Stimulated activated CD4-positive, alpha-beta T cell treated with anti-CD3 and anti-CD28 coated beads, Interleukin-15, amount 100 ng/mL, for 24 hours (primary cell): ENCODE measurements at regions not wholly inside any gene's neighbourhood (a gene's known extent, or its start where the extent isn't known, plus 50 kb on each side); places are given as distances from the start of the nearest gene placed in this dataset.
A peak's percentile ranks its signal among the peaks of the same experiment; 100 is the strongest.
"Not testable (repeated sequence)": the region's sequence is repeated elsewhere in the genome, so short reads cannot be mapped to it uniquely, and the experiment has no call there.

Source experiments
- DNase-seq: peaks from one replicate; pipeline ENCODE4 v3.0.0-alpha.2; 2020

DNA sequence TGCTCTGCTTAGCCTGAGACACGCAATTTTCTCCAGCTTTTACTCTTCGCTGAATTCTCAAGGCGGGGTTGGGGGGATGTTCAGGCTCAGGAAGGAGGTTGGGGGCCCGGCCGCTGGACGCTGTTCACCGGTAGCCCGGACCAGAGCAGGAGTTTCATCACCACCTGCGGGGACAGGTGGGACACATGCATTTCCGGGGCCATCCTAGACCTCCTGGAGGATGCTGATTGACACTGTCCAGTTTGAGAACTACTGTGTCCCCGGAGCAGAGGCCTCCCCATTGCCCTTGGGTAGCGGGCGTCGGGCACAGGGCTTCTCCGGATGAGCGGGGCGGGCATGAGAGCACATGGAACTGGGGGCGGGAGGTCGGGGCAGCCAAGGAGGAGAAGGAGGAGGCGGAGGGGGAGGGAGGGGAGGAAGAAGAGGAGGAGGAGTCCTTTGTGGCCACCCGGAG lies 144.0 kb upstream of the GRK3 start:
- no peak for DNase-seq

DNA sequence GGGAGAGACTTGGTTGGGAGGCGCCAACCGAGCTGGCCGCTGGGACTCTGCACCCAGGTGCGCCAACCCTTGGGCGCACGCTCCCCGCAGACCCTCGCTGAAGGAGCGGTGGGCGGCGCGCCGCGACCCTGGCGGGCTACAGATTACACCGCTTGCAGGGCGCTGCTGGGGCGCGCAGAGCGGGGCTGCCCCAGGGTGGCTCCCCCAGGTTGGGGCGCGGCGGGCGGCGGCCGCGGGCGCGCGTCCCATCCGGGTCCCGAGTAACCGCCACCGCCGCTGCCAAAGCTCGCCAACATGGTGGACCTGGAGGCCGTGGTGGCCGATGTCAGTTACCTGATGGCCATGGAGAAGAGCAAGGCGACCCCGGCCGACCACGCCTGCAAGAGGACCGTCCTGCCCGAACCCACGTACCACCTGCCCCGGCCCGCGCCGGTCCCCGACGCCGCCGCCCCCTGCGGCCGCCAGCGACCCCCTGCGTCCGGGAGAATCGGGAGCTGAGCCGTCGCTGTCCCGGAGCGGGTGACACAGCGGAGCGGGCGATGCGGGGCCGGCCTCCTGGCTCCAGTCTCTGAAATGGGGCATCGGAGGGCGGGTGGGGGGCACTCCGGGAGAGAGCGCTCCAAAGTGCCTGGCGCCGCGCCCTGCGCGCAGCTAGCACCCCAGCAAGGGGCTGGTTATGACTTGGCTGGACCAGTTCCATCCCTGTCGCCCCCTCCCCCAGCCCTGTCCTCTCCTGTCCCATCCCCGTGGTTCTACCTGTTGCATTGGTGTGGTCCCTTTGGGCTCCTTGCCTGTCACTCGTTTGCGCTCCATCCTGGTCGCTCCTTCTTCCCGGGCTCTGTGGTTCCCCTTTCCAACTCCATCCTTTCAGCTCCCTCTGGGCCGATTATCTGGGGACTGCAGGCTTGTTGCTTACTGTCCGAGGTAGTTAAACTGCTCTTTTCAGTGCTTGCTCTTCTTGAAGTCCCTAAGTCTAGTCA lies 143.3 kb upstream of the GRK3 start:
- DNase-seq, result no peak

DNA sequence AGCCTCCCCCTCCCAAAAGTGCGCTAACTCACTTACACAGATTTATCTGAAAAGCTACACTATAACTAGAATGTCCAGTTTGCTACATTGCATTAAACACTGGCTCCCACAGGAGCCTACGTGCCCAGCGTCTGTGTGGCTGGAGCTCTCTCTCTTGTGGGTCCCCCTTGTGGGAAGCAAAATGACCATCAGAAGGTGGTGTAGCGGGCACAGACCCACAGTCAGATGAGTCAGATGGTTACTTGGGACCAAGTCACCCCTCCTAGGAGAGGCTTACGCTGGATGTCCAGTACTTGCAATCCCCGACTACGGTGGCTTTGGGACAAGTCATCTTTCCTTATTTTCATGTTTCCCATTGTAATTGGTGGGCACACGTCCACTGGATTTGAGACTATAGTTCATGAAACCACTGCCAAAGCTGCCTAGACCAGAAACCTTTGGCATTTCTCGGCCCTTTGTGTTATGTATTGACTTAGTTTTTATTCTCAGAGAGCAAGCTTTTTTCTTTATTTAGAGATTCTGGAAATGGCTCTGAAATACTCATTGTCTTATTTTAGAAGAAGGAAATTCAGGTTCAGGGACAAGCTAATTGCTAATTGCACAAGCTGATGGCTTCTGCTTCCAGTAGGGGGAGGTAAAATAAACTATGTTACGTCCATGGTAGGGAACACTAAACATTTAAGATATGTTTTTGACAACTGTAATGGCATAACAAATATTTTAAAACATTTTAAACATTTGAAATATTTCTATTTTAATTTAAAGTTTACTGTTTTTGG lies 137.8 kb upstream of the GRK3 start:
- not testable (repeated sequence) for DNase-seq

DNA sequence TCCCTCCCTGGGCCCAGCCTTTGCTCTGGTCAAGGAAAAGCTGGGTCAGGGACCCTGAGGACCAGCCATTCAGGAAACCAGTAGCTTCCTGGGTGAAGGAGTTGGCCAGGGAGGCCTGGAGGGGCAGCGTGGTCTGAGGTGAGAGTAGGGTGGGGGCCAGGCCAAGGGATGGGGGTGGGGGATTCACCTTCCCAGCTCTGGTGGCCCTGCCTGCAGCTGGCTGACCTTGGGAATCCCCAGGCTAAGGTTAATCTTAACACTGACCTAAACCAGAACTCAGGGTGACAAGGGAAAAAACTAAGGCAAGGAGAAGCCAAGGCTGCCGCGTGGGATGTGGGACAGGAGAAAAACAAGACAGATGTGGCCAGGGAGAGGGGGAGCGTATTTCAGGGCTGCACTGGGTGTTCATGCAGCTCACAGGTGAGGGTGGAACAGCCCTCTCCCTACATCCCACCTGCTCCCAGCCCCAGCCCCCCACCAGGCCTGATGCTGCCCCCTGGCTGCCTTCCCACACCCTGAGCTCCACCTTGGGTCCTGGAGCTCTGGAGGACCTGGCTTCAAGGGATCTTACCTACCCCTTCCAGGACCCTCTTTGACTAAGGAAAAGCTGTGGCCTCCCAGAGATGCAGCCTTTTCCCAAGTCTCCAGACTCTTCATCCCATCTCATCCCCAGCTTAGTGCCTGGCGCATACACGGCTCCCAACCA lies 132.7 kb upstream of the GRK3 start:
- DNase-seq, result not testable (repeated sequence)

DNA sequence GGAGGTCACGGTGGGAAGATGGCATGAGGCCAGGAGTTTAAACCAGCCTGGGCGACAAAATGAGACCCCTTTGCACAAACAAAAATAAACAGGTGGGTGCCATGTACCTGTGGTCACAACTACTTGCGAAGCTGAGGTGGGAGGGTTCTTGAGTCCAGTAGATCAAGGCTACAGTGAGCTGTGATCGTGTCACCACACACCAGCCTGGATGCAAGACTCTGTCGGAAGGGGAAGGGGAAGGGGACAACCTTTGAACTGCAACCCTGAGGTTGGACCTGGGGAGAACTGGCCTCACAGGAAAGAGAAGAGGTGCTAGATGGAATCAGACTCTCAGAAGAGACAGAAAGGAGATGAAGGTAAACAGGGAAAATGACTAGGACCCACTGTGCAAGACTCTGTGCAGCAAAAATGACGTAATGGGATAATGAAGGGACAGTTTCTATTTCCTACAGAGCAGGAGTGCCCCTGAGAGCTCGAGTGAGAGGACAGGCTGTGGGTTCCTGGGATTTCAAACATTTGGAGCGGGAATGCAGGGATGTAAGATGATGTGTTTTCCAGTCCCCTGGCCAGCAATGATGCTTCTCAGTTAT lies 131.0 kb upstream of the GRK3 start:
- not testable (repeated sequence) for DNase-seq

DNA sequence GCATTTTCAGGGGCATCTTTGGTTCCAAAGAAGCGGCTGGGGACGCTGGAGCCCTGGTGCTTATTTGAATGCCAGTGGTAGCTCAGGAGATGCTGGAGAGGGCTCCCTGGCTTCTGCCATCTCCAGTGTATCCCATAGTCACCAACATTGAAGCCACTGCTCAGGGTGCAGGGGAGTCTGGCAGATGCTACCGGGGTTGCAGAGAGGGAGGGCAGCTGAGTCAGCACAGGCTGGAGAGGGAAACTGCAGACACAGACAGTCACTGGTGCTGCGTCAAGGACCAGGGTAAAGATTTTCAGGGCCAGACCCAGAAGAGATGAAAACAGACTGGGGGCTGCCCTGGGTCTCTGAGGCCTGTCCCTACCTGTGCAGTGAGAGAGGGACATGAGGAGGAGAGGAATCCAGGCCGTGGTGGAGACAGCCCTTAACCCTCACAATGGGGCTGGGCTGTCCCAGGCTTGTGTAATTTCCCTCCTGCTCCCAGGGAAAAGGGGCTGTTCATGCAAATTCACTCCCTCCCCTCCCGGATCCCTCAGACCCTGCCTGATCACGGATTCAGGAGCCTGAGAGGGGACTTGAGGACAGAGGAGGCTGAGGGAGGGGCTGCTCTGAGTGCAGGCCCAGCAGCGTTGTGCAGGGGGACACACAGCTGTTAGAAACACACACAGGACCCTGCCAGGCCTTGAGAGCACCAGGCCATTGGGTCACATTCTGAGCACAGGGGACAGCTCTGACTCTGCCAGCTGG lies 126.9 kb upstream of the GRK3 start:
- DNase-seq, result no peak

DNA sequence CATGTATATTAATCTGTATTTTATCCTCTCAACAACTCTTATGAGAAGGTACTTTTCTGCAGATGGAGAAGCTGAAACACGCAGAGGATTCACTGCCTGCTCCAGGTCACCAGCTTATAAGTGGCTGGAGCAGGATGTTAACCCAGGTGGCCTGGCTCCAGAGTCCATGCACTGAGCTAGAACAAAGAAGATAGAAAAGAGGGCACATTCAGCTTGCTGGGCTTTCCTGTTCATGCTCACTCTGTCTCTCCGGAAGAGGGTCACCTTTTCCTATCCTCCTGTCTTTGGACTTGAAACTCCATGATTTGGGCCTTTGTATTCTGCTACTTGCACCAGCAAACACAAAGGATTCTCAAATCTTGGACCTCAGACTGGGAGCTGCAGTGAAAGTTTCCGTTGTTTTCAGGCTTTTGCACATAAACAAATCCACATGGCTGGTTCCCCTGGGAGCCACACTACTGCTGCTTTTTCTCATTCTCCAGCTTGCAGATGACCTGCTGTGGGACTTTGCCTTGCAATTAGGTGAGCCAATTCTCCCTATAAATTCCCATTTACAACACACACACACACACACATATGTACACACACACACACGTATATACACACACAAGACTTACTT lies 117.3 kb upstream of the GRK3 start:
- DNase-seq, result no peak

DNA sequence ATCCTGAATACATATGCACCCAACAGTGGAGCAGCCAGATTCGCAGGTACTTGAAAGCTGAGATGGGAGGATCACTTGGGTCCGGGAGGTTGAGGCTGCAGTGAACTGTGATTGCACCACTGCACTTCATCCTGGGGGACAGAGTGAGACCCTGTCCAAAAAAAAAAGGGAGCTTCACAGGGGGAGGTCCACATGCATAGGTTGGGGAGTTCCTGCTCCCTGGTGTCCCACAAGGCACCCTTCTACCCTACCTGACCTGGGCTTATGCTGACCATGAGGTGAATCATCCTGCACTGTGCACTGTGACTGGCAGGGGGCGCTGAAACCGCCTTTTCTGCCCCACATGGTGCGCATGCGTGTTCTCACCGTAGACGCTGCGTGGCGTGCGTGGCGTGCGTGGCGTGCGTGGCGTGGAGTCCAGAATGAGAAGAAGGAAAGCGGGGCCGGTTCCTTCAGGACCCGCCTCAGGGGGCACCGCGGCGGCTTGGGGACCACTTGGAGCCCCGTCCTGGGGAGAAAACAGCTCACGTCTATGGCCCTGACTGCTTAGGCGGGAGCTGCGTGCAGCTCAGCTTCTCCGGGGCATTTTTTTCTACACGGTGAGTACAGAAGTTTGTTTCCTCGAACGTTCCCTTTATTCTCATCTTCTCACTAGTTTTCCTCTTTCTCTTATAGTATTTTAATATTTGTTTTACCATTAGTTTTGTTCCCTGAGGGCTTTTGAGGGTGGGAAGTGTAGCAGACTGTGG lies 116.6 kb upstream of the GRK3 start:
- DNase-seq, result peak; percentile 94

DNA sequence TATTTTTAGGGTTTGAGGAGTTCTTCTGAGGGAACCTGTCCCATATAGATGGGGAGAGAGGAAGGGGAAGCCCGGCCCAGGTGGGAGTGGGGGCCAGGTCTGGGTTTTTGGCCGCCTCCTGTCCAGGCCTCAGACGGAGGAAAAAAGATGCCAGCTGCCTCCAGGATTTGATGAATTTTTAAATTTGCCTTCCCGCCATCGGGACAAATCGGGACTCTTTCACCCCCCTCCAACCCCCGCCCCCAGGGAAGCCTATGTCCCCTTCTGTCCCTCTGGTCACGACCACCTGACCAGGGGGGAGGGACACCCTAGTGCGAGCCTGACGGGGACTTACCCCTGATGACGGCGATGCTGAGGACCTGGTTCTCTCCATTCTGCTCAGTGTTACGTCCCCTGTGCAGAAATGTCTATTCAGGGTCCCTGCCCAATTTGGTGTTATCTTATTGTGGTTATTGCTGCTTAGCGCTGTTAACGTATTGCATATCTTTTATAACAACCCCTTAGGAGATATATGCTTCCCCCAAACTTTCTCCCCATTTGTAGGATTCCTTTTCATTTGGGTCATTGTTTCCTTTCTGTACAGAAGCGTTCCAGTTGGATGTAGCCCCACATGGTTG lies 115.9 kb upstream of the GRK3 start:
- DNase-seq, result peak; percentile 24

DNA sequence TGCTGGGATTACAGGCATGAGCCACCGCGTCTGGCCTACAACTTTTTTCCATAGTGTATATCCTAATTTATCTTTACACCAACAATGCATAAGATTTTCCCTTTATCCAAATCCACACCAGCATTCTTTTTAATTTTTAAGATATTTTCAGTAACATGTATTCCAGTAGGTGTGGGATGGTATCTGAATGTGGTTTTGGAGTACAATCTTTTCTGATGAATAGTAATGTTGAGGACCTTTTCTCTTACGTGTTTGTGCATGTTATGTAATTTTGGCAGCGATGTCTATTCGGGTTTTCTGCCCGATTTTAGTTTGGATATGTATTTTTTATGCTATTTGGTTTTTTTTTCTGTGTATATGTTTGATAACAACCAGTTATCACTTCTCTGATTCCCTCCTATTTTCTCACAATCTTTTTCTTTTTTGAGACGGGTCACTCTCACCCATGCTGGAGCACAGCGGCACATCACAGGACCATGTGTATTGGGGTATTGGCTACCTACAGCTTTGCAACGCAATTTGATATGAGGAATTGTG lies 114.6 kb upstream of the GRK3 start:
- no peak for DNase-seq

DNA sequence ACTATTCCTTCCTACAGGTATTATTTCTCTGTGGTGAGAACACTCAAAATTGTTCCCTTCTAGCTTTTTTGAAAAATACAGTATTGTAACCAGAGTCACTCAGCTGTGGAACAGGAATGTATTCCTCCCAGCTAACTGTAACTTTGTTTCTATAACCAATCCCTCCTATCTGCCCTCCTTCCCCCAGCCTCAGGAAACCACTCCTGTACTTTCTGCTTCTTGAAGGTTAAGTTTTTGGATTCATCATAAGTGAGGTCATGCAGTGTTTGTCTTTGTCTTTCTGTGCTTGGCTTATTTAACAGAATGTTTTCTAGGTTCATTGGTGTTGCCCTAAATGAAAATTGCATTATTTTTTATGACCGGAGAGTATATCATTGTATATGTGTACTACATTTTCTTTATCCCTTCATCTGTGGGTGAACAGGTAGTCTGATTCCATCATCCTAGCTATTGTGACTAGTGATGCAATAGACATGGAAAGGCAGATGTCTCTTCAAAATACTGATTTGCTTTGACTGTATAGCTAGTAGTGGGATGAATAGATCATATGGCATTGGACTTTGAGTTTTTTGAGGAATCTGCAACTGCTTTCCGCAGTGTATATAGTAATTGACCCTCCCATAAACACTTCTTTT lies 112.9 kb upstream of the GRK3 start:
- DNase-seq, result no peak

DNA sequence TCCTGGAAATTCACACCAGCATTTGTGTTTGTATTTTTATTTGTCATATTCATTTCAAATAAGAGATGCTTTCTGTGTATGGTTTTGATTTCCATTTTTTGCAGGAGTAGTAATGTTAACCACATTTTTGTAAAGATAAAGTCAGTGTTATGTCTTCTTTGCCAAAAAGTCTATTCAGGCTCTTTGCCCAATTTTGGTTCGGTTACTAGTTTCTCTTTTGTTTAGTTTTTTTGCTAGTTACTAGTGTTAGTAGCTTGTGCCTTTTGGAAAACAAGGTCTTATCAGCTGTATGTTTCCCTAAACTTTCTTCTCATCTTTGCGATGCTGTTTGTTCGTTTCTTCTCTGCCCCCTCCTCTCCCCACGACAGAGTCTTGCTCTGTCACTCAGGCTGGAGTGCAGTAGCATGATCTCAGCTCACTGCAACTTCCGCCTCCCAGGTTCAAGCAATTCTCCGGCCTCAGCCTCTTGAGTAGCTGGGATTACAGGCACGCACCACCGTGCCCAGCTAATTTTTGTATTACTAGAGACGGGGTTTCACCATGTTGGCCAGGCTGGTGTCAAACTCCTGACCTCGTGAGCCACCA lies 112.3 kb upstream of the GRK3 start:
- no peak for DNase-seq

DNA sequence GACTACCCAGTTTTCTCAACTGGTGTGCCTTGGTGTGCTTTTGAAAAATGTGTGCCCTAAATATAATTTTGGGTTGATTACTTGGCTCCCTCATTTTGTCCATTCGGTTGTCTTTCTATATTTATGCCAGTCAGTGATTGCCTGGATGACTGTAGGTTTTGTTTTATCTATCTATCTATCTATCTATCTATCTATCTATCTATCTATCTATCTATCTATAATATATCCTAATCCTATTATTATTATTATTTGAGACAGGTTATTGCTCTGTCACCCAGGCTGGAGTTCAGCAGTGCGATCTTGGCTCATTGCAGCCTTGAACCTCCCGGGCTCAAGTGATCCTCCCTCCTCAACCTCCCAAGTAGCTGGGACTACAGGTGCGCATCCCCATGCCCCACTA lies 111.4 kb upstream of the GRK3 start:
- DNase-seq, result no peak

DNA sequence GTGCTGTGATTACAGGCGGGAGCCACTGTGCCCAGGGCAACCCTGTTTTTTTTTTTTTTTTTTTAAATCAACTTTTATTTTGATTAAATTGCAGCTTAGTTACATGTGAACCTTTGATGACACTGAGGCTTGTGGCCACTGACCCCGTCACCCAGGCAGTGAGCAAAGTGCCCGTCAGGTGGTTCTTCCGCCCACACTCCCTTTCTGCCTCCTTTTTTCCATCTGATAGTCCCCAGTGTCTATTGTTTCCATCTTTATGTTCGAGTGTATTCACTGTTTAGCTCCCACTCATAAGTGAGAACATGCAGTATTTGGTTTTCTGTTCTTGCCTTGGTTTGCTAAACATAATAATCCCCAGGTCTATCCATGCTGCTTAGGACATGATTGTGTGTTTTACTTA lies 110.9 kb upstream of the GRK3 start:
- peak; percentile 62 for DNase-seq

DNA sequence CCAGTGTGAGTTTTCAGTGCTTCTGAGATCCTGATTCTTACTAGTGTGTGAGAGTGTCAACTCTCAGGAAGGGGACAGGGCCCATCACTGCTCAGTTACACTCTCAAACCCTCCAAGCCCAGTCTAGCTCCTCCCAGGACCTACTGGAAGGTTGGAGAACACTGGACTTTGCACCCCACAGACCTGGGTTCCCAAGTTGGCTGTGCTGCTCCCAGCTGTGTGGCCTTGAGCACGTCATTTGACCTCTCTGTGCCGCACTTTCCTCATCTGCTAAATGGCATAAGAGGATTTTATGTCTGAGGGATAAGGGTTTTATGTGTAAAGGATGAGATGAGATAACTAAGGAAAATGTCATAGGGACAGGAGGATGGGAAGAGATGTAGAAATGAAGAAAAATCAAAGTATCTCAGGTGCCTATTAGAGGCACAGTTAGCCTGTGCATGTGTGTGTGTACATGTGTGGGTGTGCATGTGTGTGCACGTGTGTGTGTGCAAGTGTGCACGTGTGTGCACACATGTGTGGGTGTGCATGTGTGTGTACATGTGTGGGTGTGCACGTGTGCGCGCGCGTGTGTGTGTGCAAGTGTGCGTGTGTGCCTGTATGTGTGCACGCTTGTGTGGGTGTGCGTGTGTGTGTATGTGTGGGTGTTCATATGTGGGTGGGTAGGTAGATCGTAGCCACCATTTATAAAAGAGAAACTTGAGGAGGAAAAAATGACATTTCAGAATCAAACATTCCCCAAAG lies 108.0 kb upstream of the GRK3 start:
- not testable (repeated sequence) for DNase-seq

DNA sequence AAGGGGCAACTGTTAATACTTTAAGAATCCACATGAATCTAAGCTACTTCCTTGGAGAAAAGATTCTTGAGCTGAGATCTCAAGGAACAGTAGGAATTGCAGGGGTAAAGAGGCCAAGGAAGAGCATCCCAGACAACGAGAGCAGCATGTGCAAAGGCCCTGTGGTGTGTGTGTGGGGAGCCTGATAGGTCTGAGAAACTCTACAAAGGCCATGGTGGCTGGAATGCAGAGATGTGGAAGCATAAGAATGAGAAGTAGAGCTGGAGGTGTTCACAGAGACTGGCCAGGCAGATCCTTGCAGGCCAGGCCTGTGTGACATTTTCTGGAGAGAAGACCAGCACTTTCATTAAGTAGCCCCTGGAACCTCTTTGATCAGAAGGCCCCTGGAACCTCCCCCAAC lies 105.8 kb upstream of the GRK3 start:
- DNase-seq, result not testable (repeated sequence)

DNA sequence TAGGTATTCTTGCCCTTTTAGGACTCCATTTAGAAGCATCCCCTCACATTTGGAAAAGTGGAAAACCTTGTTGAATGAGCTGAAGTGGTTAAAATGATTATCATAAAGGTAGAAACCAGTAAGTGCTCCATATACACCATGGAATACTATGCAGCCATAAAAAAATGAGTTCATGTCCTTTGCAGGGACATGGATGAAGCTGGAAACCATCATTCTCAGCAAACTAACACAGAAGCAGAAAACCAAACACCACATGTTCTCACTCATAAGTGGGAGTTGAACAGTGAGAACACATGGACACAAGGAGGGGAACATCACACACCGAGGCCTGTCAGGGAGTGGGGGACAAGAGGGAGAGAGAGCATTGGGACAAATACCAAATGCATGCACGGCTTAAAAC lies 103.8 kb upstream of the GRK3 start:
- DNase-seq, result not testable (repeated sequence)

DNA sequence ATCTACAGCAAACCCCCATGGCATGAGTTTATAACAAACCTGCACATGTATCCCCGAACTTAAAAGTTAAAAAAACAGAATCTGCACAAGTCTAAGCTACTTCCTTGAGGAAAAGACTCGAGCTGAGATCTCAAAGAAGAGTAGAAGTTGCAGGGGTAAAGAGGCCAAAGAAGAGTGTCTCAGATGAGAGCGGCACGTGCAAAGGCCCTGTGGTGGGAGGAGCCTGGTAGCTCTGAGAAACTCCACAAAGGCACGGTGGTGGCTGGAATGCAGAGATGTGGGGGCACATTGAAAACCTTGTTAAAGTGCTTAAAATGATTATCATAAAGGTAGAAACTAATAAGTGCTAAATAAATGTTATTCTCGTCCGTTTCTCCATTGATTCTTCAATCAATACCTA lies 103.2 kb upstream of the GRK3 start:
- no peak for DNase-seq
